ENCODE measurements at regions not wholly inside any gene's neighbourhood (a gene's known extent, or its start where the extent isn't known, plus 50 kb on each side); places are given as distances from the start of the nearest gene placed in this dataset.
"Not testable (repeated sequence)": the region's sequence is repeated elsewhere in the genome, so short reads cannot be mapped to it uniquely, and the experiment has no call there.

DNA sequence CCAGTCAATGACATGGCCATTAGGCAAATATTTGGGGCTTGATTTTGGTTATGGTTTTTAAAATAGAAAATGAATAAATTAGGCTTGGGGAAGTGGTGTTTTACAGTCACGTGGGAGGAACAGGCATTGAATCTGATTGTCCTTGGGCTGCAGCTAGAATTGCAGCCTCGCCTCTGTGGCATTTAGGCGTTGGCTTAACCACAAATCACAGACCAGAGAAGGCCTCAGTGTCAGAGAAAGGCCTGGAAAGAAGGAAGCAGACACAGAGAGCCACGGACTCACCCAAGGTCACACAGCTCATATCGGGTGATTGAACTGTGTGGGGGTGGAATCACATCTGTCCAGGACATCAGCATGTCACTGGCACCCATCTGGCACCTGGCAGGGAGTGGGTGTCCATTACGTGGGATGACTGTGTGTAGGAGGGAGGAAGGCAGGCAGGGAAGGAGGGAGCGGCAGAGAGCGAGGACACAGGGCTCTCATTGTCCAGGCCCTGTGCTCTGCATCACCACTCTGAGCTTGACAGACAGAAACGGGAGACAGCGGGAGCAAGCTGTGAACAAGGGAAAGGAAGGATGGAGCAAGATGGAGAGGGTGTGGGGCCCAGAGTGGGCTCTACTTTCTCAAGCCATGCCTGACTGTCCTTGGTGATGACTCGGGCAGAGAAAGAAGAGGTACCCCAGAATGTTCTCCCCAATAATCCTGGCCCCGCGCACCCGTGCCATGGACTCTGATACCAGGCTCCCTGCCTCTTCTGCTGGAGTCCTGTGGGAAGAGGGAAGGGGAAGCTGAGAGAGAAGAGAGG is 186.4 kb downstream of the FAM43A start:
- TF ChIP-seq POLR2A (IDR thresholded peaks at IDR 0.05; ENCODE audit: low read depth, low read length) (no peak), POLR2AphosphoS5 (IDR thresholded peaks at IDR 0.05; ENCODE audit: low read depth, low read length) (no peak), TAF1 (IDR thresholded peaks at IDR 0.05; ENCODE audit: borderline replicate concordance, low read depth, low read length) (no peak)
- DNase-seq (ENCODE audit: insufficient read length) (no peak), FAIRE-seq (no peak)

DNA sequence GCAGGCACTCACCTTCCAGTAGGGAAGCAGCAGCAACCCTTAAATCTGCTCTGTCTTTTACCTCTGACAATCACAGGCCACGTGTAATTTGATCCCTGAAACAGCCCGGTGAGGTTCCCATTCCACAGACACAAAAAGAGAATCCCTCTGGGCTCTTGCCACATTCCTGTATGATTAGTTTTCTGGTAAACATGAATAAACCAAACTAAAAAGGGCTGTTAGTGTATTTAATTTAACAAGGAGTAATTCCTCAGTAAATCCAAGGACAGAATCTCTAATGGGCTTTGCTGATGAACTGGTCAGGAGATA is 186.9 kb downstream of the FAM43A start:
- no peak for DNase-seq (ENCODE audit: insufficient read length)
- TF ChIP-seq POLR2AphosphoS5 (IDR thresholded peaks at IDR 0.05; ENCODE audit: low read depth, low read length) (no peak), TAF1 (IDR thresholded peaks at IDR 0.05; ENCODE audit: borderline replicate concordance, low read depth, low read length) (no peak)
- no peak for FAIRE-seq

DNA sequence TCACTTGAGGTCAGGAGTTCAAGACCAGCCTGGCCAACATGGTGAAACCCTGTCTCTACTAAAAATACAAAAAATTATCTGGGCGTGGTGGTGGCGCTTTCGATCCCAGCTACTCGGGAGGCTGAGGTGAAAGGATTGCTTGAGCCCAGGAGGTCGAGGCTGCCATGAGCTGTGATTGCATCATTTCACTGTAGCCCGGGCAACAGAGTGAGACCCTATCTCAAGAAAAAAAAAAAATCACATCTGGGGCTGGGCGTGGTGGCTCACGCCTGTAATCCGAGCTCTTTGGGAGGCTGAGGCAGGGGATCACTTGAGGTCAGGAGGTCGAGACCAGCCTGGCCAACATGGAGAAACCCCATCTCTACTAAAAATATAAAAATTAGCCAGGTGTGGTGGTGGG is 187.8 kb downstream of the FAM43A start:
- not testable (repeated sequence) for FAIRE-seq; DNase-seq (ENCODE audit: insufficient read length)

DNA sequence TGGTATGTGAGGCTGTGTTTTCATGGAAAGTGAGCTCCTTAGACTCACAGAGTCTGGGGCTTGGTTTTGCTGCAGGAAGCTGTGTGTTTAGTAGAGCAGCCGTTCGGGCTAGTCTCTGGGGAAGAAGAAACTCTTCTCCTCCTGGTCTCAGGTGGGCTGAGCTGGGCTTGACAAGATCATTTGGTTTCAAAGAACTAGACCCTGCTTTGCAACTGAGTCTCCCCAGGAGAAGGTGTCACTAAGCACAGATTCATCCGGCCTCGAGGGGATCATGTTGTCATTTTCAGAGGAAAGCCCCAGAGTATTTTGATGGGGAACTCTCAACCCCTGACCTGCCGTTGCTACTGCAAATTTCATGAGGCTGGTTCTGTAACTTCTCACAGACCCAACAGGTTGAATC is 188.5 kb downstream of the FAM43A start:
- DNase-seq (ENCODE audit: insufficient read length) (no peak), FAIRE-seq (peak; percentile 44)
- TF ChIP-seq POLR2A (IDR thresholded peaks at IDR 0.05; ENCODE audit: low read depth, low read length) (no peak), TAF1 (IDR thresholded peaks at IDR 0.05; ENCODE audit: borderline replicate concordance, low read depth, low read length) (no peak), POLR2AphosphoS5 (IDR thresholded peaks at IDR 0.05; ENCODE audit: low read depth, low read length) (no peak)

DNA sequence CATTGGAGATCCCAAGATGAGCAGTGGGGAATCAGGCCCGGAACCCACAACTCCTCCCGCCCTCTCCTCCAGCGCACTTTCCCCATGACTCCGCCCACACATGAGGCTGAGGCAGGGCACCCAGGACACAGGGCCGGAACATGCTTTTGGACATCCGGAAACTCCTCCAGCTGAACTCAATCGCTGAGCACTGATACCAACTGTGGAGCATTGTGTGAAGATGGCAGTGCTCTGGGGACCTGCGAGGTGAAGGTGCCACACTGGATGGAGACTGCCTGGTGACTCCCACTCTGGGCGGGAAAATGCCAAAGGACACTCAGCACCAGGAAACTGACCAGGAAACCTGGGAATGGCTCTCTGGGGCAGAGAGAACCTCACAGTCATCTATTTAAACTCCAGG is 189.1 kb downstream of the FAM43A start:
- TF ChIP-seq POLR2A (IDR thresholded peaks at IDR 0.05; ENCODE audit: low read depth, low read length) = no peak
- no peak for TF ChIP-seq TAF1 (IDR thresholded peaks at IDR 0.05; ENCODE audit: borderline replicate concordance, low read depth, low read length)
- TF ChIP-seq POLR2AphosphoS5 (IDR thresholded peaks at IDR 0.05; ENCODE audit: low read depth, low read length) = no peak
- FAIRE-seq (no peak), DNase-seq (ENCODE audit: insufficient read length) (no peak)

DNA sequence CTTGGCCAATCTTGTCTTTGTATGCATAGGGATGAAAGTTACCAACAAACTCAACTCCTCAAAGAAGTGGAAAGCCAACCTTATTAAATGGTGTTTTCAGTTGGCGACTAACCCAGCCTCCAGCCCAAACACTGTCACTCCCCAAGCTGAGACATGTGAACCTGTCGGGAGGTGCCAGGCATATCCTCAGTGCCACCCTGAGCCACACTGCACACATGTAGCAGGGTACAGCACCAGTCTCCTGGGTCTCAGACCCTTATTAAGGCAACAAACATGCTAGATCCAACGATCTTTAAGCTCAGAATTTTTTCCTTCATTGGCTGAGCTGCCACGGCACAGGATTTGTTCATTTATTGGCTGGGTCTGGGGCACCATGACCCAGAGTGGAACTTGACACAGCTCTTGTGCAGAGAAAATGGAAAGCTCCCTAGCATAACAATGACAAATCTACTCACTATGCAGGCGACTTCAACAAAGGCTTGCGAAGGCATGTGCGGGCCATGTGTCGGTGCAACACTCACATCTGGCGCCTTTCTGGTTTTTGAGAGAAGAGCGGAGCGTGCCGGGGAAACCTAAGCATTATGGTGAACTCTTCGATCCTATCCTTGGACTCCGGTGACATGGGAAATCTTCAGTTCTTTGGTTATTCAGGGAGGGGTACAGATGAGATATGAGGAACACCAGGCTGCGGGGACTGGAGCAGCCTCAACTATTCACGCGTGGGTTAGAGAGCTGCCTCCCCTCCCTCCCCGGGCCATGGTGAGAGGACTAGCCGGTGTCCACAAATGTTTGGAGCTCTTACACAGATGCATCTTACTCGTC is 190.1 kb downstream of the FAM43A start:
- FAIRE-seq (no peak), DNase-seq (ENCODE audit: insufficient read length) (no peak)
- no peak for TF ChIP-seq POLR2AphosphoS5 (IDR thresholded peaks at IDR 0.05; ENCODE audit: low read depth, low read length)
- TF ChIP-seq POLR2A (IDR thresholded peaks at IDR 0.05; ENCODE audit: low read depth, low read length) = no peak
- no peak for TF ChIP-seq TAF1 (IDR thresholded peaks at IDR 0.05; ENCODE audit: borderline replicate concordance, low read depth, low read length)

DNA sequence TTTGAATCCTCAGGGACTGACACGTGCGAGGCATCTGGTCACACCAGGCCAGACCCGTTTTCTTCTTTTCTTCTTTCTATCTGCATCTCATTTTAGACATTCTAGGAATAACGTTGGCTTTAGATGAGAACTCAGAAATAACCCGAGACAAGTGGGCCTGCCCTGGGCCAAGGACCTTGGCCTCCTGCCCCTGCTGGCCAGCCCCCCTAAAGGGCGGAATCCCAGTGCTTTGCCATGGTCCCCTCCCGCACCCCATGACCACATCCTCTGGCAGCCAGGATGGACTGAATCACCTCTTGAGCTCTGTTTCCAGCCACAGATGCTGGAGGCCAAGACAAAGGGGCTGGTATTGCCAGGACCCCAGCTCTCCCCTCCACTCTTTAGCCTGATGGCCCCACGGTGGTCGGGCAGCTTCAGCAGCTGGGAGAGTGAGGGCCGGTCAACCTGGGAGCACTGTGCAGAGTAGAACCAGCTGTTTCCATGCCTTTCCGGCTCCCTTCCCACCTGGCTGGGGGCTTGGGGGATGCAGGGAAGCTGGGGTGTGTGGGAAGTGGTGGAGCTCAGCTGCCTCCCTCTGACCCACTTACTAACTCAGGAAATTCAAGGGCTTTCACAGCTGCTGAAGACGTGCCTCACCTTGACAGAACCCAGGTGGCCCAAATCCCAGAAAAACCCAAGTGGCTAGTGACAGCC is 190.9 kb downstream of the FAM43A start:
- TF ChIP-seq POLR2A (IDR thresholded peaks at IDR 0.05; ENCODE audit: low read depth, low read length) (no peak), POLR2AphosphoS5 (IDR thresholded peaks at IDR 0.05; ENCODE audit: low read depth, low read length) (no peak), TAF1 (IDR thresholded peaks at IDR 0.05; ENCODE audit: borderline replicate concordance, low read depth, low read length) (no peak)
- FAIRE-seq (no peak), DNase-seq (ENCODE audit: insufficient read length) (no peak)

DNA sequence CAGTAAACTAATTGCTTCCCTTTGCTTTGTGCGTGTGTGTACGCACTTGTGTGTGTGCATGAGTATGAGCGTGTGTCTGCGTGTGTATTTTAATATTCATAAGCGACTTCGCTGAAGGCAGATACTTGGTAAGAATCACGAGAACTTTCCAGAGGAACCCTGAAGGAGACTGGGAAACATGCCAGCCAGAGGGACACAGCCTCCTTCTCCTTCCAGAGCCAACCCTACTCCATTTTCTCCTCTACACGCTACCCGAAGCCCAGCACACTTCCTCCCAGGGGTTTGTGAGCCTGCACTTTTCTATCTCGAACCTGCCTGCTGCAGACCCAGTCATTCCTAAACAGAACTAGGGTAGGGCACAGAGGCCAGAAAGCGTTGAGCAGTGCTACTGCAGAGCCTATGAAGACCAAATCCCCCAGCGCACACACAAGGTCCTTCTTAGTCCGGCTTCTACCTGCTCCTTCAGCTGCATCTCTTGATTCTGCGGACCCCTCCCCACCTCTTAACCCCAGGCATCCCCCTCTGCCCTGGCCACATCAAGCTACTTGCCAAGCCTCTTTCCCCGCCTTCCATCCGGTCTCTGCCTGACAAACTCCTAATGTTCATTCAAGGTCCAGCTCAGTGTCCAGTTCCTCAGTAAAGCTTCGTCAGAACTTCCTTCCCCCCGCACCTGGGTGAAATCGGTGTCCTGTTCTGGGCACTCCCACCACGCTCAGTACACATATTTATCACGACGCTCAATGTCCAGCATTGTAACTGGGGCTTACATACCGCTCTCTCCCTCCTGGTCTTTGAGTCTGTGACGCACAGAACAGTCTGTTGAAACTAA is 191.8 kb downstream of the FAM43A start:
- DNase-seq (ENCODE audit: insufficient read length) = no peak
- TF ChIP-seq TAF1 (IDR thresholded peaks at IDR 0.05; ENCODE audit: borderline replicate concordance, low read depth, low read length) (no peak), POLR2A (IDR thresholded peaks at IDR 0.05; ENCODE audit: low read depth, low read length) (no peak), POLR2AphosphoS5 (IDR thresholded peaks at IDR 0.05; ENCODE audit: low read depth, low read length) (no peak)
- FAIRE-seq = no peak

DNA sequence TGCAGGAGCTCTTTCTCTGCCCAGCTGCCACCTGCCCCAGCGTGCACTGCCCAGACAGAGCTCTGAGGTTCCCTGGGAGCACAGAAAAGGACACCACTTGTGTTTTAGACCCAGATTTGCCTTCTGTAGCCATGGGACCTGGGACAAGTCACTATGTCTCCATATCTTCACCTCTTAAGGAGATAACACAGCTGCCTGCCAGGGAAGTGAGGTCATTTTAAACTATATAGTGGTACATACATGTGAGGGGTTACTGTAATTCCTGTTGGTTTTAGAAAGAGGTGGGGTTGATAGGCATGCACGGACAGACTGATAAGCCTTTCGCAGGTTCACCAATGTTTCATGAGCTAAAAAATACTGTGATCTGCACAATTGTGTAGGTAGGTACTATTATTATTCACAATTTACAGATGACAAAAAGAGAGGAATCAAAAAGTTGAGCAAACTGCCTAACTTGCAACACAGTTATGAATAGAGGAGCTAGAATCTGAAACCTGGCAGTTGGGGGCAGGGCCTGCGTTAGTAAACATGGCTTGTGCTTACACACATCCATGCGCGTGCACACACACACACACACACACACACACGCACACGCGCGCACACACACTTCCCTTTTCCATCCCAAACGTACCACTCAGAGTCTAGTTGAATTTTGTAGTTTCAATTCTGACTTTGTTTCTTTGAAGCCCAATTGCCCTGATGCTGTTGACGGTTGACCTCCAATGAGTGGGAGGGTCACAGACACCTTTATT is 193.6 kb downstream of the FAM43A start:
- TF ChIP-seq TAF1 (IDR thresholded peaks at IDR 0.05; ENCODE audit: borderline replicate concordance, low read depth, low read length) = no peak
- TF ChIP-seq POLR2AphosphoS5 (IDR thresholded peaks at IDR 0.05; ENCODE audit: low read depth, low read length) = no peak
- TF ChIP-seq POLR2A (IDR thresholded peaks at IDR 0.05; ENCODE audit: low read depth, low read length) = no peak
- DNase-seq (ENCODE audit: insufficient read length) (no peak), FAIRE-seq (no peak)

DNA sequence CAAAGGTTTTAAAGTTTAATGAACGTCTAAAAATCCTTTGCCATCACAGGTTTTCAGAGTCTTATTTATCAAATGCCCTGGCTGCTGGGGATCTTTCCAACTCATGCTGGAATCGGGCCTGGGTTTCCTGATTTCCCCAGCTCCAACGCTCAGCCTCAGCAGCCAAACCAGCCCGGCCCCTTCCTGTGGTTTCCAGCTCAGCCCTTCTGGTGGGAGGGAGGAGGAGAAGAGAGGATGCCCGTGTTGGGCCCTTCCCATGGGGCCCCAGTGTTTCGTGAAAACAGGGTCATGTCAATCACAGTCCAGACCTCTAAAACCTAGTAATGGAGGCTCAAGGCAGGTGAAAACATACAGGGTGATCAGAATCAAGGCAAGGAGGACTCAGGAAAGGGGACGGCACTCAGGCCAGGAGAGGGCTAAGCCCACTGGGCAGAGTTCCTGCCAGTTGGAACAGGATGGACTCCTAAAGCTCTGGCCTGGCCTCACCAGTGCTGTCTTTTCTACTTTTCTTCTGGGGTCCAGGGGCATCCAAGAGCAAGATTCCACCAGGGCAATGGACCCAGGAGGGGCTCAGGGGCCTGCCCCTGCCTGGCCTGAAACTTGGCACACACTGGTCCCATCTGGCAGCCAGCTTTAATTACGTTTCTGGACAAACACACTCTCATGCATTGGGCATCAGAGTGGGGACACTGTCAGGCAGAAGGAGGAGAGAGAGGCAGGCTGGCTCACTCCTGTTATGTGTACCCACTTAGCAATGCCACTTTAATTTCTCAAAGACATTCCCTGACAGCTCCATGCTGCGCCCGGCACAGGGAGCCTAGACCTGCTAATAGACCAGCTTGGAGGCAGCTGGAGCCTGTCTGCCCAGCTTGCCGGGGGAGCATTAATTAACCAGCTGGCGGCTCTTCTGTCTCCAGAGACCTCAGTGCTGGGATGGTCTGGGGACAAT is 194.6 kb downstream of the FAM43A start:
- DNase-seq (ENCODE audit: insufficient read length) = no peak
- no peak for FAIRE-seq
- no peak for TF ChIP-seq TAF1 (IDR thresholded peaks at IDR 0.05; ENCODE audit: borderline replicate concordance, low read depth, low read length)
- no peak for TF ChIP-seq POLR2AphosphoS5 (IDR thresholded peaks at IDR 0.05; ENCODE audit: low read depth, low read length)
- TF ChIP-seq POLR2A (IDR thresholded peaks at IDR 0.05; ENCODE audit: low read depth, low read length) = no peak
